GM12878 (cell line): ENCODE measurements at regions not wholly inside any gene's neighbourhood (a gene's known extent, or its start where the extent isn't known, plus 50 kb on each side); places are given as distances from the start of the nearest gene placed in this dataset.

Experiments
- ATAC-seq: fragments of 200-7000 bp; cut with Tn5 transposase; 3 replicates; pipeline ENCODE4 v1.9.1; 2020; ENCODE audit warnings: mild to moderate bottlenecking, moderate library complexity
- BruUV-seq: library from RNA; stranded (reverse); fragments of 400-500 nt; replicated peaks from 2 replicates; lab custom pipeline; 2021; lab: Mats Ljungman, UMichigan
- CTCF ChIA-PET: fragments of 300-600 bp; sonication (Branson Sonifier 250); formaldehyde crosslinking; extraction: SDS; loops from one replicate; lab custom pipeline; 2021; ENCODE audit warnings: inconsistent platforms; lab: Yijun Ruan, JAX
- POLR2A ChIA-PET: fragments of 350-600 bp; formaldehyde crosslinking; extraction: SDS; loops from one replicate; lab custom pipeline; 2021; ENCODE audit warnings: inconsistent platforms; lab: Charles Lee
- RAD21 ChIA-PET: fragments of 300-600 bp; sonication (Branson Sonifier 250); formaldehyde crosslinking; loops from one replicate; lab custom pipeline; 2023; ENCODE audit warnings: antibody characterized with exemption; ENCODE audit not compliant: unreplicated experiment; lab: Charles Lee
- SMC1A ChIA-PET: fragments of 300-600 bp; sonication (Branson Sonifier 250); formaldehyde crosslinking; loops from one replicate; lab custom pipeline; 2023; ENCODE audit not compliant: unreplicated experiment, uncharacterized antibody; lab: Charles Lee
- DNase-seq: peaks from one replicate; pipeline ENCODE4 v3.0.0-alpha.2; 2011; ENCODE audit warnings: low read depth, low spot score
- FAIRE-seq: peaks from 3 replicates; lab custom pipeline; 2011; peaks lifted over from hg19 to GRCh38; lab: Jason Lieb, UNC
- H2AFZ ChIP-seq: 2 replicates; pipeline ENCODE4 v1.6.0; 2011; ENCODE audit warnings: low read depth, low read length, control low read depth; ENCODE audit not compliant: control insufficient read depth
- H3K27ac ChIP-seq: 2 replicates; pipeline ENCODE4 v1.5.1; 2011; ENCODE audit warnings: control low read depth; ENCODE audit not compliant: control insufficient read depth, insufficient read depth
- H3K27me3 ChIP-seq, 2 experiments: replicated peaks in 1 of 2; 2 replicates each; pipeline versions ENCODE4 v1.6.0 to v1.6.1; 2011; ENCODE audit warnings: low read length in 1 of 2; ENCODE audit not compliant: control insufficient read depth in 2 of 2, insufficient read depth in 2 of 2
- H3K36me3 ChIP-seq, 2 experiments: 2 replicates each; pipeline ENCODE4 v1.5.1; 2011; ENCODE audit warnings: low read length in 1 of 2; ENCODE audit not compliant: control insufficient read depth in 2 of 2, insufficient read depth in 2 of 2
- H3K4me1 ChIP-seq: 2 replicates; pipeline ENCODE4 v1.6.1; 2011; ENCODE audit warnings: mild to moderate bottlenecking, low read length, moderate library complexity, mixed read lengths; ENCODE audit not compliant: control insufficient read depth, insufficient read depth
- H3K4me2 ChIP-seq: 2 replicates; pipeline ENCODE4 v1.6.0; 2011; ENCODE audit warnings: control low read depth; ENCODE audit not compliant: control insufficient read depth, insufficient read depth
- H3K4me3 ChIP-seq: fragments of 200-600 bp; sonication (generic); 2 replicates; pipeline ENCODE4 v1.5.1; 2016
- H3K79me2 ChIP-seq: 2 replicates; pipeline ENCODE4 v1.6.0; 2011; ENCODE audit warnings: low read length; ENCODE audit not compliant: control insufficient read depth, insufficient read depth
- H3K9ac ChIP-seq: 2 replicates; pipeline ENCODE4 v1.8.0; 2011; ENCODE audit warnings: low read length, control low read depth, mixed read lengths; ENCODE audit not compliant: control insufficient read depth, insufficient read depth
- H3K9me3 ChIP-seq: replicated peaks from 3 replicates; pipeline ENCODE4 v1.5.1; 2011; ENCODE audit warnings: mild to moderate bottlenecking, low read length; ENCODE audit not compliant: control insufficient read depth, insufficient read depth
- H4K20me1 ChIP-seq: 2 replicates; pipeline ENCODE4 v1.6.0; 2011; ENCODE audit not compliant: control insufficient read depth, insufficient read depth
- CHD4 ChIP-seq: fragments of 200-600 bp; sonication (generic); IDR thresholded peaks from 2 replicates; pipeline ENCODE4 v1.6.1; 2016; ENCODE audit warnings: mild to moderate bottlenecking
- EP300 ChIP-seq, 2 experiments: fragments of 150-350 bp in 1 of 2; IDR thresholded peaks; 2 replicates each; pipeline ENCODE4 v1.6.1; 2011 to 2012; ENCODE audit warnings: low read depth in 2 of 2, low read length in 2 of 2, borderline replicate concordance in 1 of 2, improper control_type of control experiment in 1 of 2, inconsistent platforms in 1 of 2; ENCODE audit not compliant: control insufficient read depth in 1 of 2
- IKZF2 ChIP-seq, 2 experiments: fragments of 450-650 bp; IDR thresholded peaks; 2 replicates each; pipeline ENCODE4 v1.6.1; 2017; ENCODE audit warnings: mild to moderate bottlenecking in 2 of 2, moderate library complexity in 2 of 2
- KLF5 ChIP-seq: fragments of 450-650 bp; IDR thresholded peaks from 2 replicates; pipeline ENCODE4 v1.6.1; 2014; ENCODE audit warnings: mild to moderate bottlenecking; ENCODE audit not compliant: partially characterized antibody
- ZBTB4 ChIP-seq: fragments of 450-650 bp; formaldehyde crosslinking; IDR thresholded peaks from 2 replicates; pipeline ENCODE4 v1.4.0; 2022; ENCODE audit warnings: mild to moderate bottlenecking, moderate library complexity
- WGBS: methylation state at CpG from one replicate; pipeline ENCODE4 v1.1.6; 2016; ENCODE audit warnings: low lambda C conversion rate; ENCODE audit not compliant: insufficient replicate concordance, insufficient coverage; ENCODE audit errors: missing lambda C conversion rate; 5-methylcytosine and 5-hydroxymethylcytosine counted together
- in situ Hi-C: fragments of 300-500 bp; cut with MboI; formaldehyde crosslinking; loops from 9 replicates; pipeline ENCODE4 v1.14.3; 2018; ENCODE audit warnings: mixed read lengths
- intact Hi-C: fragments of 100-400 bp; cut with micrococcal nuclease; formaldehyde crosslinking; loops from one replicate; pipeline ENCODE4 v1.14.2; 2022; ENCODE audit not compliant: unreplicated experiment

GRCh38 chr3:160134454-160134853, 90.8 kb upstream of the C3orf80 start:
- Histone ChIP-seq H3K27me3 (no peaks in the 10 kb centered on the region), H3K4me2 (no peak overlapping the region), H3K4me3 (no peak overlapping the region), H3K79me2 (no peaks in the 10 kb centered on the region), H3K27ac (no peak overlapping the region), H3K36me3 (no peaks in the 10 kb centered on the region), H3K9ac (no peak overlapping the region), H3K9me3 (no peaks in the 10 kb centered on the region), H3K4me1 (peaks cover 17% of the 10 kb centered on the region; the same call in 1 of the 2 replicates), H2AFZ (no peak overlapping the region), H4K20me1 (no peaks in the 10 kb centered on the region)
- ChIA-PET SMC1A (no interaction called here), POLR2A (no interaction called here), RAD21 (no interaction called here), CTCF (interaction anchor here (1.0 to 1.8 kb wide), 2 partner anchors 15 to 29 kb away, joined by 3 to 5 read pairs; no protein-coding TSS in a partner anchor)
- FAIRE-seq (no peak), DNase-seq (no peak), ATAC-seq (no peak)
- WGBS: 46% methylated on average over 4 of the region's 4 CpGs
- no TSS peak for BruUV-seq
- intact Hi-C loops: no loop called here
- in situ Hi-C loops: no loop called here
- TF ChIP-seq EP300 (IDR thresholded peaks at IDR 0.05; ENCODE audit: borderline replicate concordance in 1 of 2, control insufficient read depth in 1 of 2, low read depth in 2 of 2, low read length in 2 of 2) (no peak), CHD4 (no peak), ZBTB4 (CRISPR knock-in tag) (no peak), KLF5 (no peak), IKZF2 (IDR thresholded peaks at IDR 0.05) (no peak)
